COLO668 (cell line): ENCODE measurements at regions not wholly inside any gene's neighbourhood (a gene's known extent, or its start where the extent isn't known, plus 50 kb on each side); places are given as distances from the start of the nearest gene placed in this dataset.
"Not testable (repeated sequence)": the region's sequence is repeated elsewhere in the genome, so short reads cannot be mapped to it uniquely, and the experiment has no call there.

Experiments used
- DNase-seq: peaks from one replicate; lab custom pipeline; 2025; ENCODE audit not compliant: unreplicated experiment; lab: John Stamatoyannopoulos, UW

GRCh38 chrX:86887341-86887740 lies 630.3 kb upstream of the KLHL4 start:
- DNase-seq = no peak

GRCh38 chrX:86910027-86910426 lies 607.6 kb upstream of the KLHL4 start:
- DNase-seq = no peak

- DNase-seq = no peak
Measured at GRCh38 chrX:86910602-86911311, 606.8 kb upstream of the KLHL4 start.

GRCh38 chrX:86914569-86914968 lies 603.0 kb upstream of the KLHL4 start:
- no peak for DNase-seq

GRCh38 chrX:86917959-86918358 lies 599.6 kb upstream of the KLHL4 start:
- no peak for DNase-seq

- DNase-seq = no peak
Measured at GRCh38 chrX:86930419-86930818, 587.2 kb upstream of the KLHL4 start.

- no peak for DNase-seq
Measured at GRCh38 chrX:86935988-86936387, 581.6 kb upstream of the KLHL4 start.

GRCh38 chrX:86946569-86946968 lies 571.0 kb upstream of the KLHL4 start:
- peak; percentile 5 for DNase-seq

GRCh38 chrX:86964321-86964720 lies 553.3 kb upstream of the KLHL4 start:
- no peak for DNase-seq

- no peak for DNase-seq
Measured at GRCh38 chrX:86981326-86981879, 536.2 kb upstream of the KLHL4 start.

GRCh38 chrX:86987351-86987750 lies 530.3 kb upstream of the KLHL4 start:
- not testable (repeated sequence) for DNase-seq

GRCh38 chrX:87003031-87003430 lies 514.6 kb upstream of the KLHL4 start:
- no peak for DNase-seq

- DNase-seq = no peak
Measured at GRCh38 chrX:87005183-87005582, 512.4 kb upstream of the KLHL4 start.

GRCh38 chrX:87005885-87006284 lies 511.7 kb upstream of the KLHL4 start:
- DNase-seq = no peak

GRCh38 chrX:87006561-87006960 lies 511.0 kb upstream of the KLHL4 start:
- no peak for DNase-seq

- no peak for DNase-seq
Measured at GRCh38 chrX:87017210-87017609, 500.4 kb upstream of the KLHL4 start.

GRCh38 chrX:87033115-87033514 lies 484.5 kb upstream of the KLHL4 start:
- DNase-seq = not testable (repeated sequence)

GRCh38 chrX:87045352-87045751 lies 472.2 kb upstream of the KLHL4 start:
- no peak for DNase-seq

GRCh38 chrX:87049567-87049966 lies 468.0 kb upstream of the KLHL4 start:
- no peak for DNase-seq

GRCh38 chrX:87063642-87064041 lies 454.0 kb upstream of the KLHL4 start:
- no peak for DNase-seq

- no peak for DNase-seq
Measured at GRCh38 chrX:87064502-87064901, 453.1 kb upstream of the KLHL4 start.

GRCh38 chrX:87067795-87068369 lies 449.7 kb upstream of the KLHL4 start:
- no peak for DNase-seq

GRCh38 chrX:87078231-87078630 lies 439.4 kb upstream of the KLHL4 start:
- no peak for DNase-seq
